Heart left ventricle (tissue), 13 donors: ENCODE measurements at regions not wholly inside any gene's neighbourhood (a gene's known extent, or its start where the extent isn't known, plus 50 kb on each side); places are given as distances from the start of the nearest gene placed in this dataset.

Experiments used
- CTCF ChIP-seq, 12 donors: fragments of 200-600 bp; sonication (generic) in 4 of 12; IDR thresholded peaks; one replicate each; pipeline versions ENCODE4 v1.5.0 to v1.8.0; 2018 to 2022; ENCODE audit warnings: antibody characterized with exemption in 12 of 12, mild to moderate bottlenecking in 5 of 12
- POLR2A ChIP-seq, 2 donors: fragments of 450-650 bp; IDR thresholded peaks; one replicate each; pipeline ENCODE4 v1.6.1; 2017; ENCODE audit warnings: antibody characterized with exemption in 2 of 2, mild to moderate bottlenecking in 2 of 2, moderate library complexity in 2 of 2
- donor health status: ischemic (EF 13 %, LVEDD 7.1; RV severe dilation, severe dysfunction).
- donor health status: DM: no; HTN: yes; CAD: no.
- donor health status: DM: no; HTN: no; CAD: no.
- donor health status: ischemic (EF 25% LVEDD 6.9; RV normal size, moderate dysfunction).
- donor health status: ischemic (EF 25% LVEDD 5.7; RV mildly dilated, moderate dysfunction).
- donor health status: ischemic (EF 35%, LVEDD 5.7; RV mildly dilated, moderate dysfunction).
- donor health status: nonischemic (EF 11% LVEDD 7.7; RV severe dilation, severe dysfunction).
- donor health status: DM: yes; HTN: yes; CAD: no.
- donor health status: PGD.
- donor health status: ischemic (EF 29% LVEDD 5.4; RV normal size, mild dysfunction).
- donor health status: nonischemic (EF 23%, LVEDD 6.1; RV moderate dilation, normal function).

GRCh38 chr2:204131621-204132020 lies 195.1 kb downstream of the ICOS start:
- TF ChIP-seq CTCF (IDR thresholded peaks at IDR 0.05) (no peak), POLR2A (IDR thresholded peaks at IDR 0.05) (no peak)
